NCI-H345 treated with DMSO at 0.1 percent for 48 hours (cell line): ENCODE measurements at regions not wholly inside any gene's neighbourhood (a gene's known extent, or its start where the extent isn't known, plus 50 kb on each side); places are given as distances from the start of the nearest gene placed in this dataset.
"Not testable (repeated sequence)": the region's sequence is repeated elsewhere in the genome, so short reads cannot be mapped to it uniquely, and the experiment has no call there.

Source experiments
- DNase-seq: peaks from one replicate; lab custom pipeline; 2025; ENCODE audit not compliant: unreplicated experiment; lab: John Stamatoyannopoulos, UW

DNA sequence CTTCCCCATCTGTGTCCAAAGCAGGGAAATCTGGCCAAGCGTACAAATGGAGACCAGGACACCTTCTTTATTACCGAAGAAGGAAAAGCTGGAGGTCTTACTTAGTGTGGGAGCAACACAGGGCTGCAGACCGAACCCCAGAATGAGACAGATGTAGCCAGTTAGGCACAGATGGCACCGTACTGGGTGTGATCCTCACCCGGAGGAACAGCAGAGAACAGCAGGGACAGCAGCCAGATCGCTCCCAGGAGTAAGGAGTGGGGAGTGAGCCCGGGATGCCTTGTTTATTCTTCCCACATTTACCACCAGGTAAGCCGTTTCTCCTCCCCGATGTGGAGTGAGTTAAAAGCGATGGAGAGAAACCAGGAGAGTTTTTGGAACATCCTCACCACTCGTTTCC, 150.7 kb upstream of the SPRED2 start:
- DNase-seq, result no peak

DNA sequence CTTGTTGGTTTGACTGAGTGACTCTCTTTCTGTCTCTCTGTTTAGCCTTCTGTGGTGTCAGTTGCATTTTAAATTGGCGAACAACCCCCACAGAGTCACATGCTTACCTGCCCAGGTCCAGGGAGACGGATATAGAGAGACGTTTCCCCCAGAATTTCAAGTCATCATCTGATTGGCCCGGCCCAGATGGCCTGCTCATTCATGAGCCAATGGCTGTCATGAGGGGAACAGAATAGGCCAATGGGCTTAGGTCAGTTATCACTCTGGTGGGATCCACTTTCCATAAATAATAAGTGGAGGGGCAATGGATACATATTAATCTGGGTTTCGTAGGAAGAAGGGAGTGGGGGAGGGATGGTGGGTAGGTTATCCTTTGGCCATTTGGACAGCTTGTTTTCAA, 150.0 kb upstream of the SPRED2 start:
- no peak for DNase-seq

DNA sequence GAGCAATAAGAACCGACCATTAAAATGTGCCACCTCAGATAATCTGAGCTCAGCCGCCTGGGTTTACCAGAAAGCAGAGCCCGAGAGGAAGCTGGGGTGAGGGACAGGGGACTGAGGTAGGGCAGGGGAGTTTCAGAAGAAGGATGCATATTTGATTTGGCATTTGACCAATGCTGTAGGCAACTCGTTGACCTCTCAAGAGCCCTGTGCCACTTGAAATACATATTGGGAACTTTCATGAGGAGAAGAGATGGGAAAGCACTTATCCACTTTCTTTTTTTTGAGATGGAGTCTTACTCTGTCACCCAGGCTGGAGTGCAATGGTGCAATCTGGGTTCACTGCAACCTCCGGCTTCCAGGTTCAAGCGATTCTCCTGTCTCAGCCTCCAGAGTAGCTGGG, 148.4 kb upstream of the SPRED2 start:
- DNase-seq, result no peak

DNA sequence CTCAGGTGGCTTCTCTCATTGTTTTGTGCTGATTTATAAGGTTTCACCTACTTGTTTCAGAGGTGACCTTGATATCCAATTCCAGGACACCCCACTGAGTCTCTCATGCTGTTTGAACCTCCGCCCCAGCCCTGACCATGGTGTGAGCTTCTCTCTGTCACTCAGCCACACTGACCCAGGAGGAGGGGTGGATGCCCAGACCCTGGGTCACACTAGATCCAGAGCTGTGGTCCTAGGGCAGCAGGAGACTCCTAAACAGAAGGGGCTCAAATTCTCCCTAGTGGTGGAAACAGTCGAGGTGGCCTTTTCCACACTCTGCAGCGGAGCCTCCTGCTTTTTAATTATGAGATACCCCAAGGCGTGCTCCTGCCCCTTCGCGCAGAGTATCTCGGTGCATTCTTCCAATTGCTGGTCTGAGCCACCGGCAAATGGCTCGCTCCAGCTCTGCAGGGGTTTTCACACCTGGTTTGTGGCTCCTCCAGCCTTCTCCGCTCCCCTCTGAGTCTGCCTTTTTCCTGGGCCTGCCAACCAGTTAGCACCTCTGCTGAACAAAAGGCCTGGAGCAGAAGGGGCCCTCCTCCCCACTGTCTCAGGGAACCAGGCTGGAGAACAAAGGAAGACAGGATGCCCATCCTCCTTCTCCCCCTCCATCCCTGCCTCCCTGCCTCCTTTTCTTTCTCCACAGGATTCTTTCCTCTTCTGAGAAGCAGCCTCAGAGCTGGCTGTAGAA, 147.3 kb upstream of the SPRED2 start:
- no peak for DNase-seq

DNA sequence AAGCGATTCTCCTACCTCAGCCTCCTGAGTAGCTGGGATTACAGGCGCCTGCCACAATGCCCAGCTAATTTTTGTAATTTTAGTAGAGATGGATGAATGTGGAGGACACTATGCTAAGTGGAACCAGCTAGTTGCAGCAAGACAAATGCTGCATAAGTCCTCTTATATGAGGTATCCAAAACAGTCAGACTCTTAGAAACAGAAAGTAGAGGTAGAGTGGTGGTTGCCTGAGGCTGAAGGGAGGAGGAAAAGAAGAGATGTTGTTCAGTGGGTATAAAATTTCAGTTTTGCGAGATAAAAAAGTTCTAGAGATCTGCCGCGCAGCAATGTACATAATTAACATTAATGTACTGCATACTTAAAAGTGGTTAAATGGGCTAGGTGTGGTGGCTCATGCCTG, 145.3 kb upstream of the SPRED2 start:
- DNase-seq, result no peak

DNA sequence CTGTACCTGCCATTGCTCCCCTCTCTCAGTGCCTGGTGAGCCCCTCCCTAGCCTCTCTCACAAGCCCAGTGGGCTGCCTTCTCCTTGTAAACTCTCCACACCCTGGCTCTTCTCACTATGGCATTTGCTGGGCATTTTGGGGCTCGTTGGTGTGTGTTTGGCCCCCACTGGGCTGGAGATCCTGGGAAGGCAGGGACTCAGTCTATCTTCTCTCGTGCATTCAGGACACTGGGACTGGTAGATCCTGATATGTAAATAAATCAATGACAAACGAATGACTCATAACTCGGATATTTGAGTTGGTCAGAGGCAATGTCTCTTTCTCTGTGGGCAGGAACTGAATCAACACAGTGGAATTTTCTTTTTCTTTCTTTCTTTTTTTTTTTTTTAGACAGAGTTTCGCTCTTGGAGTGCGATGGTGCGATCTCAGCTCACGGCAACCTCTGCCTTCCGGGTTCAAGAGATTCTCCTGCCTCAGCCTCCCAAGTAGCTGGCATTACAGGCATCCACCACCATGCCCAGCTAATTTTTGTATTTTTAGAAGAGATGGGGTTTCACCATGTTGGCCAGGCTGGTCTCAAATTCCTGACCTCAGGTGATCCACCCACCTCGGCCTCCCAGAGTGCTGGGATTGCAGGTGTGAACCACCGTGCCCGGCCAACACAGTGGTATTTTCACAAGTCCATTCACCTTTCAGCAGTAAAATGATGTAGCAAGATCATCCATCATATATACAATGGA, 144.6 kb upstream of the SPRED2 start:
- DNase-seq, result no peak

DNA sequence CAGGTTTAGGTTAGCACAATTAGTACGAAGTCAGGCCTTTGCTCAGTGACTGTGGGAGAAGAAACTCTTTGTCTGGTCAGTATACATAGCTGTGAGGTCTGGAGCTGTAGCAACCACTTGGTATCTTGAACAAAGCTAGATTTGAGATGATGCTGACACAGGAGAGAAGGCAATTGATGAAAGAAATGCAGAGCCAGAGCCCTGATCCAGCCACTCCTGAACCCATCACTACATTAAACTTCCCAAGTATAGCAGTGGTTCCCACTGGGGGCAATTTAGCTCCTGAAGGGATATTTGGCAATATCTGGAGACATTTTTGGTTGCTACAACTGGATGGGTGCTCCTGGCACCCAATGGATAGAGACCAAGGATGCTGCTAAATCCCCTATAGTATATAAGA, 143.9 kb upstream of the SPRED2 start:
- no peak for DNase-seq

DNA sequence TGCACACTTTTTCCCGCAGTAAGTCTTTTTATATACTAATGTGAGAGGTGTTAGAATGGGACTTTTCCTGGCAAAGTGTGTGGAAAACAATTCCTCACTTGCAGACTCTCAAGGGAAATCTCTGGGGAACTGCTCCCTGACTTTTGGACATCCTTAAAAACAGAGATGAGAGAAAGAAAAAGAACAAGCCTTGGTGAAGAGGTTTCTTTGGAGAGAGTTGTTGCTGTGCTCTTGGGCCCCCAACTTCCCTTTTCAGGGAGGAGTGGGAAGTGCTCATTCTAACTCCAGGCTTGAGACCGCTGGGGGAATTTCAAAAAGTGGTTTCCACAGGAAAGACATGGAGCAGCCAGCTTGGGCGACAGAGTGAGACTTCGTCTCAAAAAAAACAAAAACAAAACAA, 142.6 kb upstream of the SPRED2 start:
- no peak for DNase-seq

DNA sequence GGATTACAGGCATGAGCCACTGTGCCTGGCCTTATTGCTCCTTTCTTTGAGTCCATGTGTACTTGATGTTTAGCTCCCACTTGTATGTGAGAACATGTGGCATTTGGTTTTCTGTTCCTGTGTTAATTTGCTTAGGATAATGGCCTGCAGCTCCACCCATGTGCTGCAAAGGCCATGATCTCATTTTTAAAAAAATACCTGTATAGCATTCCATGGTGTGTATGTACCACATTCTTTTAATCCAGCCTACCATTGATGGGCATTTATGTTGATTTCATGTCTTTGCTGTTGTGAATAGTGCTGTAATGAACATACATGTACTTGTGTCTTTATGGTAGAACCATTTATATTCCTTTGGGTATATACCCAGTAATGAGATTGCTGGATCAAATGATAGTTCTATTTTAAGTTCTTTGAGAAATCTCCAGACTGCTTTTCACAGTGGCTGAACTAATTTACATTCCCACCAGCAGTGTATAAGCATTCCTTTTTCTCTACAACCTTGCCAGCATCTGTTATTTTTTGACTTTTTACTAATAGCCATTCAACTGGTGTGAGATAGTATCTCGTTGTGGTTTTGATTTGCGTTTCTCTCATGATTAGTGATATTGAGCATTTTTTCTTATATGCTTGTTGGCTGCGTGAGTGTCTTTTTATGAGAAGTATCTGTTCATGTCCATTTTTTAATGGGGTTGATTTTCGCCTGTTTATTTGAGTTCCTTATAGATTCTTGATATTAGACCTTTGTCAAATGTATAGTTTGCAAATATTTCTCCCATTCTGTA, 136.4 kb upstream of the SPRED2 start:
- not testable (repeated sequence) for DNase-seq

DNA sequence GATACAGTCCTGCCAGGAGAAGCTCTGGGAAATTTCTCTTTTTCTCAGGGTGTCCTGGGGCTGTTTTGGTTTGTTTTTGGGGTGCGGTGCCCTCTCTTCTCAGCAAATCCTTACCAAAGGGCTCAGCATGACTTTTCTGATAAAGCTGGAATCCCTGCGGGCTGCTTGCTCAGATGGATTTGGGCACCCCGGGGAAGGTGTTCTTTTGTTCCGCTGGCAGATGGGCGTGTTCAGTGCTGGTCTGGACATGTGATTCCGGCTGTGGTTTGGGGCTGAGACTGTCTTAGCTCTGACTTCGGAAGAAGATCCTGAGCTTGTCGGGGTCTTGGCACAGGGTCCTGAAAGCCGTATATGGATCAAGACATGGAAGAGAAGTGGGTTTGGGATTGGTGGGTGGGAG, 134.2 kb upstream of the SPRED2 start:
- peak; percentile 29 for DNase-seq

DNA sequence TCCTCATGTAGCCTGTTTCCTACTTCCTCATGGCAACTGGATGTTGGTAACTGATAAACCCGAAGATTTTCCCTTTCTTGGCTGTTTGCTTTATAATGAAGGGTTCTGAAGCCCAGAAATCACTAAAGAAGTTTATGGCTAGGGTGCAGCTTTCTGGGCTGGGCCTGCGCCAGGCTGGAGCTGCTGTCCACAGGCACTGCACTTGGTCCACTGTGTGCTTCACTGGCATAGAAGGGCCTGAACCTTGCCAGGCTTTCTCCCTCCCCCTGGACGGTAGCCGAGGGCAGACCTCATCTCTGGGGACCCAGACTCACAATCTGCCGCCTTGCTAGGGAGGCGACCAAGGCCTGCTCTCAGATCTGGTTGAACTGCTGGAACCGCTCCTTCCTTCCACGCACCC, 133.3 kb upstream of the SPRED2 start:
- no peak for DNase-seq

DNA sequence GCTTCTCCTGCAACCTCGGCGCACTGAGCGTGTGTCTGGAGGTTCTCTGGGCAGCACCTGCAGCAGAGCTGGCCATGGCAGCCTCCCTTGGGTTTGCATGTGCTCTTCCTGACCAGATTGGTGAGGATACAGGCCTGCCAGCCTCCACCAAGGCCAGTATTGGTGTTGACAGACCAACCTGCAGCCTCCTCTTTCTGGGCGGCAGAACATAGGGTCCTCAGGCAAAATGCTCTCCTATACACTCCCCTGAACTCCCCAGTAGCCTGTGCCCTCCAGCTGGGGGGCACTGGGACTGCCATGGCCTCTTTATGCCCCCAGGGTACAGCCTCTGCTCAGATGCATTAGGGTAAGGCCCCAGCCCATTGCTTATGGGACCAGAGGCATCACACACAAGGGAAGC, 131.9 kb upstream of the SPRED2 start:
- no peak for DNase-seq

DNA sequence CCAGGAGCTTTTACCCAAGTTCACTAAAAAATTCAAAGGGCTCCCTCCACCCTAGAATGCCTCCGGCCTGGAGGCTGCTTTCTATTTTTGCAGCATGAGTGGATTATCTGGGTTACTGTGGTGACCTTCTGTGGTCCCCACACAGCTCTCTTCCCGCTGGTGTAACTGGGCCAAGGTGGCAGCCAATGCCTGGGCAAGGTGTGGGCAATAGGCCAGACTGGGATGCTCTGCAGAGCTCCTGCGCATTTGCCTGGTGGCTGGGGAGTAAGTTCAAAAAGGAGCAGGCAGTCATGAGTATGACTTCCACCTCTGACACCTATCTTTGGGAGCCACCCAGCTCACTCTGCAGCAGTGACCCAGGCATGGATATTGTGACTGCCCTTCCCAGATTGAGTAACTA, 130.5 kb upstream of the SPRED2 start:
- DNase-seq, result no peak

DNA sequence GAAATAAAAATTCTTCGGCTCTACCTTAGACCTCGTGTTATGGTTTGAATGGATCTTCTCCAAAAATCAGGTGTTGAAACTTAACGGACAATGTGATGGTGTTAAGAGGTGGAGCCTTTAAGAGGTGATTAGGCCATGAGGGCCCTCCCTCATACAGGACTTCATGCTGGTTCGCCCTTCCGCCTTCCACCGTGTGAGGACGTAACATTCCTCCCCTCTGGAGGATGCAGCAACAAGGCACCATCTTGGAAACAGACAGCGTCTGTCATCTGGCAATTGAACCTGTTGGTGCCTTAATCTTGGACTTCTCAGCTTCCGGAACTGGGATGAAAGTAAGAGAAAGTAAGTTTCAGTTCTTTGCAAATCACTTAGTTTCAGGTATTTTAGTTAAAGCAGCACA, 126.3 kb upstream of the SPRED2 start:
- no peak for DNase-seq

DNA sequence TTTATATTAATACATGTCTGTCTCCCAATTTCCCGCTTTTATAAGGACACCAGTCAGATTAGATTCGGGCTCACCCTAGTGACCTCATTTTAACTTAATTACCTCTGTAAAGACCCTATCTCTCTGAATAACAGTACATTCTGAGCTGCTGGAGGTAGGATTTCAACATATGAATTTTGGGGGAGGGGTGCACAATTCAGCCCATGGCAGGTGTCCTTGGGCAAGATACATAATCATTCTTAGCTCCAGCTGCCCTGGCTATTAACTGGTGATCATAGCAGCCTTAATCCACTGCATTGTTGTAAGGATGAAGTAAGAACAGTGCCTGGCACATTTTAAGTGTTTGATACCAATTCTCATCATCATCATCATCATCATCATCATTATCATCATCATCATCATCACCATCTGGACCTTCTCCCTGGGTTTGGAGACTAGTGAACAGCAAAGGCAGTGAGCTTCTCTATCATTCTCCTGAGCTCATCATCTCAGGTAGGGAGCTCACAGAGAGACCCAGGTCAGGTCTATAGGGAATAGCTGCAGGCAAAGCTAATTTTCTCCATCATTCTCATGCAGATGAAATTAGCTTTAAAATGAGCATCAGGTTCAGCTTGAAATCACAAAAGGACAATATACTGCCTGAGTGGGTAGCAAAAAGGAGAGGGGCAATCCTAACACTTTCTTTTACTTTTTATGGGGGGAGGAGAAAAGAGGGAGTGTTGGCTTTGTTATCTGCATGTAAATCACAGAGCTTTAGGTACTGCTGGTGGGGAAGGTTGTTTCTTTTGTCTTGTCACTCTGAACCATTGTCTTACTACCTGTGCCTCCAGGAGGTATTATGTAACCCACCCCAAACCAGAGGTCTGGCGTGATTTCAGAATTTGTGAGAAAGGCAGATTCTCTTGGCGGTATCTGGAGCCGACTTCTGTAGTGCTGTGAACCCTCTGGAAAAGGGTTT, 125.5 kb upstream of the SPRED2 start:
- DNase-seq, result no peak

DNA sequence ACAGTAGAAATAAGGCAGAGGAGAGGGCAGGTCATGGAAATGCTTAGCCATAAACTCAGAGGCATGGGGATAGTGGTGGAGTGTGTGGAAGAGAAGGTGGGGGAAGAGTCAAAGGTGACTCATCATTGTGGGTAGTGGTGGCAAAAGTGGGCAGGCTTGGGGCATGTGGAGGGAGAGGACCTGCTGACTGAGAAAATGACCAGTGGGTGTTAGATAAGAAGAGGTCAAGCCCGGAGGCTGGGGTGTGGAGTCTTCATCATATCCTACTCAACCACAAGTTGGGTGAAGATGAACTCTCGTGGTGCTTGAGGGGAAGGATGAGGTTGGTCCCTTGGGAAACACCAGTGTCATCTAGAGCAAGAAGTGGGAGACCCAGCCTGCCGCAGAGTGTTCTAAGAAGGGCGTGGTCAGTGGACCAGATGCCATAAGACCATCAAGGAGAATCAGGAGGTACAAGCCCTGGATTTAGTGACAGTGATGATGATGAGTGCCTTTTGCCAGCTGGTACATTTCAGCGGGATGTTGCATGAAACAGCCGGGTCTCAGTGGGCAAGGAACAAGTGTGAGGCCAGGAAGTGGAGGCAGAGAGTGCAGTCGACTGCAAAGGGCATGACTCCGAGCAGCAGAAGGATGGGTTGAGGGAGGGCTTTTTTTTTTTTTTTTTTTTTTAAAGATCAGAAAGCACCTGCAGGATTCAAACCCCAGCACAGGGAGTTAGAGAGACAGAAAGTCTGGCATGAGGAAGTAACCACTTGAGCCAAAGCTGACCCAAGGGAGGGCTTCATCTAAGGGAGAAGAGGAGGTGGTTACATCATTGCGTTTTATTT, 122.6 kb upstream of the SPRED2 start:
- DNase-seq, result no peak

DNA sequence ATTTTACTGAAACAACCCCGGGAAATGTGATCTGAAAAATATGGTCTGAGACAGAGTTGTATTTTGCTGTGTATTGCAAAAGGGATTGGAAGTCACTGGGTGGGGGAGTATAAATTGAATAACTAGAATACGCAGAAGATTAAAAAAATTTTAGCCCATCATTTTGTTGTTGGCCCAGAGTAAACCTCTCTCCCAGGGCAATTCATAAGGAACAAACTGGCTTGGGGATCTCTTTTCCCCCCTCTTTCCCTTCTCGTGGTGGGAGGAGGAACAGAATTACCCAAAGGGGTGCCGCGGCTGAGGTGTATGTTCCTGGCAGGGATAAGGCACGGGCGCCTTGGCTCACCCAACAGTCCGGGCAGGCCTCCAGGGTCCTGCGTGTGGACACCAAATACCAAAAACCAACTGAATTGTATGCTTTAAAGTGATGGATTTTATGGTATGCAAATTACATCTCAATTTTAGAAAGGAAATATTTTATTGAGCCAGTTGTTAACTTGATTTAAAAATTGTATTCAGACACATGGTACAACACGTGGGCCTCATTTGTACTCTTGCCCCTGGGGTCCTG, 121.2 kb upstream of the SPRED2 start:
- no peak for DNase-seq

DNA sequence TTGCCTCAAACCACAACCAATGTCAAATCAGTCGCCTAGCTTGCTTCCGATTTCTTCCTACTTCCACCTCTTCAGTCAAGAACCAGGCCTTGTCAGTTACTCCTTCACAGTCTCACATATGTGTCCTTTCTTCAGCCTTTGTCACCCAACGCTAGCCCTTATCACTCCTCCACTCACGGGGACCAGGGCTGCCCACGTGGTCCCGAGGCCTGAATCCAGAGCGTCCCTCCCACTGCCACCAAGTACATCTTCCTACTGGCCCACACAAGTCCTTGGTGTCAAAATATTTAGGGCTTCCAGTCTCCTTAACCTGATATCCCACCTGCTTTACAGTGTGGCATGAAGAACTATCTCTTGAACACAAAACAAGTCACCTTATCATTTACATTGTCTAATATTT, 119.1 kb upstream of the SPRED2 start:
- DNase-seq, result no peak

DNA sequence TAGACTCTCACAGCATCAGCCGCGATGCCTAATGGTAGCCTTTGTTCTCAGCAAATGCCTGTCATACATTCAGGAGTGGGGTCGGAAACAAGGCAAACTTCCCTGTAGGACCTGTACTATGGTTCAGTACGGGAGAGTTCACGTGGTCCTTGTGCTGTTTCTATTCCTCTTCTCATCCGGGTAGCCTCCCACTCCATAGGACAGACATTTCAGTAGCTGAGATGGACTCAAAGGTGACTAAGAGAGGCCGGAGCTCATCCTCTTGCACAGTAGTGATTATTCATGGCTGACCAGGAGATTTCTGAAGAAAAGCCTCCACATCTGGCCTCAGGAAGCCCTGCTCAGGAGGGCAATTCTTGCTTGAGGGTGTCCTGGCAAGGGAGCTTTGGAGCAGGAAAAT, 117.8 kb upstream of the SPRED2 start:
- DNase-seq, result no peak

DNA sequence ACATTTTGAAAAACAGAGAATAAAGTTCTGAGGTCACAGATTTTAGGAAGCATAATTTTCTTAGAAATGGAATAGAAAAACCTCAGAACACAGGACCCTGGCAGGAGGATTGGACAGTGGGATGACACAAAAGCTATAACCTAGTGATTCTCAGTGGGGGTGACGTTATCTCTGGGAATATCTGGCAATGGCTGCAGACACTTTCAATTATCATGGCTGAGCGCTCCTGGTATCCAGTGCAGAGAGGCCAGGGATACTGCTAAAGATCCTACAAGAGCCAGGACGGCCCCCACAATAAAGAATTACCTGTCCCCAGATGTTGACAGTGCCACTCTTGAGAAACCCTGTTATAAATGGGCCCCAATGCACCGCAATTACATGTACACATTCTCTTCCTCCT, 117.2 kb upstream of the SPRED2 start:
- DNase-seq, result no peak
